LNCAP (cell line): ENCODE measurements at regions not wholly inside any gene's neighbourhood (a gene's known extent, or its start where the extent isn't known, plus 50 kb on each side); places are given as distances from the start of the nearest gene placed in this dataset.

Source experiments
- TF ChIP-seq, protein P1 (sequence below): fragments of 450-650 bp; IDR thresholded peaks from 2 replicates; pipeline ENCODE4 v1.5.1; 2017; ENCODE audit warnings: mild to moderate bottlenecking

DNA sequence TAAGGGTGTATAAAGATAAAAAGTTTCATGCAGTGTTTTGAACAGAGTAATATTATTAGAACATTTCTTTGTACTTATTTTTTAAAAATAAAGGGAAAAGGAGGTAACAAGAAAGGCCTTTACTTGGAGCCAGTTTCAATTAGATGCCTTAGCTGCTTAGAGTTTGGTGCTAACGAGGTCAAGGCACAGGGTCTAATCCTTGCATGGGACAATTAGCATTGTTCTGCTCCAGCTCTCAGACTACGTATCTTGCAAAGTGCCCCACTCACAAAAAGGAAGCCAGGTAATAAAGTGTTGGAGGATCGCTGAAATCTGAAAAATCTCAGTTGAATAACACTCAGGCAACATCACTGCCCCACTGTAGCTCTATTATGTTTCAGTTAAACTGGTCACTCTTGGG lies 2011.3 kb downstream of the EFNA5 start:
- TF ChIP-seq, protein P1, sequence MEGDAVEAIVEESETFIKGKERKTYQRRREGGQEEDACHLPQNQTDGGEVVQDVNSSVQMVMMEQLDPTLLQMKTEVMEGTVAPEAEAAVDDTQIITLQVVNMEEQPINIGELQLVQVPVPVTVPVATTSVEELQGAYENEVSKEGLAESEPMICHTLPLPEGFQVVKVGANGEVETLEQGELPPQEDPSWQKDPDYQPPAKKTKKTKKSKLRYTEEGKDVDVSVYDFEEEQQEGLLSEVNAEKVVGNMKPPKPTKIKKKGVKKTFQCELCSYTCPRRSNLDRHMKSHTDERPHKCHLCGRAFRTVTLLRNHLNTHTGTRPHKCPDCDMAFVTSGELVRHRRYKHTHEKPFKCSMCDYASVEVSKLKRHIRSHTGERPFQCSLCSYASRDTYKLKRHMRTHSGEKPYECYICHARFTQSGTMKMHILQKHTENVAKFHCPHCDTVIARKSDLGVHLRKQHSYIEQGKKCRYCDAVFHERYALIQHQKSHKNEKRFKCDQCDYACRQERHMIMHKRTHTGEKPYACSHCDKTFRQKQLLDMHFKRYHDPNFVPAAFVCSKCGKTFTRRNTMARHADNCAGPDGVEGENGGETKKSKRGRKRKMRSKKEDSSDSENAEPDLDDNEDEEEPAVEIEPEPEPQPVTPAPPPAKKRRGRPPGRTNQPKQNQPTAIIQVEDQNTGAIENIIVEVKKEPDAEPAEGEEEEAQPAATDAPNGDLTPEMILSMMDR, result no peak

- TF ChIP-seq, protein P1, result no peak
Measured at GRCh38 chr5:105640328-105640727, 2030.4 kb downstream of the EFNA5 start.

GRCh38 chr5:105639511-105639910 lies 2031.2 kb downstream of the EFNA5 start:
- TF ChIP-seq, protein P1, result no peak

DNA sequence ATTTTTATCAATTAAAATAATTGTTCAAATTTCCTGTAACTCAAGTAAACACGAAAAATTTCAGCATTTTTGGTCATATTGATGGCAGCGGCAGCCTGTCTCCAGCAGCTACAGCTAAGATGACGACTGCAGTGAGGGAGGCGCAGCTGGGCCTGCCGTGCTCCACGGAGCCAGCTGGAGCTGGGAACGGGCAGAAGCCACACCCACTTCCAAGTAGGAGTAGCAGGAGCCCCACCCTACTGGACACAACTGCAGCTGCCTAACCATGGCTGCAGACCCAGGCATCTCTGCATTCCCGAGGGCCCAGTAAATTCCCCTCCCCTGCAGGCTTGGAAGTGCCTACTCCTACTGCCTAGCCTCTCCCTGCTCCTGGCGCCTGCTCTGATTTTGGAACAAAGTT lies 2031.7 kb downstream of the EFNA5 start:
- TF ChIP-seq, protein P1, result no peak

GRCh38 chr5:105638437-105638836 lies 2032.3 kb downstream of the EFNA5 start:
- TF ChIP-seq, protein P1, result no peak

- TF ChIP-seq, protein P1, result no peak
Measured at GRCh38 chr5:105632043-105632442, 2038.7 kb downstream of the EFNA5 start.

GRCh38 chr5:105630803-105631202 lies 2039.9 kb downstream of the EFNA5 start:
- TF ChIP-seq, protein P1, result no peak

GRCh38 chr5:105619725-105620124 lies 2051.0 kb downstream of the EFNA5 start:
- TF ChIP-seq, protein P1, result no peak
